ENCODE measurements at regions not wholly inside any gene's neighbourhood (a gene's known extent, or its start where the extent isn't known, plus 50 kb on each side); places are given as distances from the start of the nearest gene placed in this dataset. TPM values are rescaled to one million over a fixed set of nuclear protein-coding genes. Genes with fewer than 3 reads are reported as not detected.

Small RNAs in the stretch of these regions (small RNA-seq; reads per million reads assigned to genes)
- not detected for gene MIR4462 (ENCODE audit: low replicate concordance)

Measured in temporal lobe (tissue), 1 donor.